DOHH2 (cell line): ENCODE measurements at regions not wholly inside any gene's neighbourhood (a gene's known extent, or its start where the extent isn't known, plus 50 kb on each side); places are given as distances from the start of the nearest gene placed in this dataset.

ENCODE experiments used
- CTCF ChIP-seq: fragments of 200-600 bp; sonication (generic); IDR thresholded peaks from one replicate; pipeline ENCODE4 v1.5.1; 2014; ENCODE audit warnings: antibody characterized with exemption, mild to moderate bottlenecking, low read depth, low read length; ENCODE audit not compliant: poor library complexity, severe bottlenecking
- EZH2phosphoT487 ChIP-seq: fragments of 200-600 bp; sonication (generic); IDR thresholded peaks from 2 replicates; pipeline ENCODE4 v1.6.1; 2017; ENCODE audit warnings: borderline replicate concordance, mild to moderate bottlenecking, antibody characterized with exemption, low read length, moderate library complexity, mixed read lengths

- TF ChIP-seq CTCF (no peak), EZH2phosphoT487 (no peak)
These were observed 429.1 kb upstream of the PKDCC start for GRCh38 chr2:41618754-41619153.
